ENCODE measurements at regions not wholly inside any gene's neighbourhood (a gene's known extent, or its start where the extent isn't known, plus 50 kb on each side); places are given as distances from the start of the nearest gene placed in this dataset.

DNA sequence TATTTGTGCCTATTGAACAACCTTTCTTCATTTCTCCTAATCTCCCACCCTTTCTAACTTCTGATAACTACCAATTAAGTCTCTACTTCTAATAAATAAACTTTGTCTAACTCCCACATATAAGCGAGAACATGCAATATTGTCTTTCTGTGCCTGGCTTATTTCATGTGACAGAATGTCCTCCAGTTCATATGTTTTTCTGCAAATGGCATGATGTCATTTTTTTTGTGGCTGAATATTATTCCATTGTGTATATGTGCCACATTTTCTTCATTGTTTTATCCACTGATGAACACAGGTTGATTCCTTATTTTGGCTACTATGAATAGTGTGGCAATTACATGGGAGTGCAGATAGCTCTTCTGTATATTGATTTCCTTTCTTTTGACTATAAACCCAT lies 1041.5 kb upstream of the MANEA start:
- no peak for DNase-seq (ENCODE audit: low read depth)

DNA sequence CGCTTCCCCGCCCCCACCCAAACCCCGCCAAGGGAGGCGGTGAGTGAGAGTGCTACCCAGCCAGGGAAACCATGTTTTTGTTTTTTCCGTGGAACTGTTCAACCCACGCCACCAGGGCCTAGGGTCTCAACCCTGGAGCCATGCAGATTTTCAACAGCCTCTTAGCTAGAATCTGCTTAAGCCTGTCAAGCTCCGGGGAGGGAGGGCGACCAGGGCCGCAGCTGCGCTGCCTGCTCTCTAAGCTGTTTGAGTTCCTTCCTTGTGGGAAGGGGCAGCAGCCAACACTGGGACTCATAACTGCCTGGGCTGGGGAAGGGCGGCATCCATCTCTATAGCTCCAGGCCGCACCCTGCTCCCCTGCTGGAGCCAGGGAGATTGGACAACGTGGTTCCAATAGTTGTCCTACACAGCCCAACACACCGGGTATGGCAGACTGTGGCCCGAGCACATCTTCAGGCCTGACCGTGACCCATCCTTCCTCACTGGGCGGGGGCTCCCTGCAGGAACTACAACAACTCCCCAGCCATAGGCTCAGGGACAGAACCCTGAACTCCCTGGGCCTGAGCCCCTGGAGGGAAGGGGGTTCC lies 1065.7 kb upstream of the MANEA start:
- no peak for DNase-seq (ENCODE audit: low read depth)

DNA sequence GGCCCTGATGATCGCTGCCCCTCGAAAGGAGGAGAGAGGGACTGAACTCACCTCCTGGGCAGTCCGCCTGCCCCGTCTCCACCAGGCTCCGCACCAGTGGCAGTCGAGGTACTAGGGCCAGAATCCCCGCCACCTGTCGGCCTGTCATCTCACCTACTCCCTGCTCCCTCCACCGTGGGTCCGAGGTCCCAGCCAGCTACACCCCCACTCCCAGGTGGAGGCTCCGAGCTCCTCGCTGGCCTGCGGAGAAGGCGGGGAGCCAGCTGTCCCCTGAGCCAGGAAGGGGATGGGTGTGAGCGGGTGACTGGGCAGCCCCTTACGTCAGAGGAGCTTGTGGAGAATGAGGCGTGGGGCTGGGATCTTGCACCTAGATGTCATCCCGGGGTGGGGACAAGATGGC lies 1066.5 kb upstream of the MANEA start:
- DNase-seq (ENCODE audit: low read depth), result no peak

GRCh38 chr6:94501516-94501915 lies 1075.8 kb upstream of the MANEA start:
- peak; percentile 50 for DNase-seq (ENCODE audit: low read depth)

DNA sequence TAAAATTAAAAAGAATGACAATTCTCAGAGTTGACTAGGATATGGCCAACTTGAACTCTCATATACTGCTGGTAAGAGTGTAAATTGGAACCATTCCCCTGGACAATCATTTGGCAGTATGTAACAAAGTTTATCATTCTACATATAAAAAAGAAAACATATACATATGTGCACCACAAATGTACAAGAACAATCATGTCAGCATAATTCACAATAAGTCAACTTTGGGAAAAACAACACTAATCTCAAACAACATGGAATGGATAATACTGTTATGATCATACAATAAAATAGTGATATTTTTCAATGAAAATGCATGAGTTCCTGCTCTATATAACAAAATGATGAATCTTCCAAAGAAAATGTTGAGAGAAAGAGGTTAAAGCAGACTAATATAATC lies 1078.7 kb upstream of the EPHA7 start:
- DNase-seq (ENCODE audit: low read depth), result no peak

DNA sequence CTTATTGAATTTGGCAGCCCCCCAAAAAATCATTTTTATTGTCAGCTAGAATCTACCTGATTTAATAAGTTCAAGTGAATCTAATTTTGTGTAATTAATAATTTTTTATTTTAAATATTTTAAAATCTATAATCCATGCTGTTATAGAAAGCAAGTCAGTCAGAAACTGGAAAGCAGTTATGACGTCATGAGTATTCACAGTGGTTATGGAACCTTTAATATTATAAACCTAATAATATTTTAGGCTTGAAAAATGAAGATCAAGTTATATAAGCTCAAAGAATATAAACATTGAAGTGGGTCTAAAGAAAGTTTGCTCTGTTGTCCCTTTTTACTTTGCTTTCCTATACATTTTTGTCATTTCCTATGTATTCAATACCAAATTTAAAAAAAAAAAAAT lies 1075.1 kb upstream of the EPHA7 start:
- DNase-seq (ENCODE audit: low read depth), result no peak

- no peak for DNase-seq (ENCODE audit: low read depth)
Observed at GRCh38 chr6:94487371-94487770, 1068.0 kb upstream of the EPHA7 start.

DNA sequence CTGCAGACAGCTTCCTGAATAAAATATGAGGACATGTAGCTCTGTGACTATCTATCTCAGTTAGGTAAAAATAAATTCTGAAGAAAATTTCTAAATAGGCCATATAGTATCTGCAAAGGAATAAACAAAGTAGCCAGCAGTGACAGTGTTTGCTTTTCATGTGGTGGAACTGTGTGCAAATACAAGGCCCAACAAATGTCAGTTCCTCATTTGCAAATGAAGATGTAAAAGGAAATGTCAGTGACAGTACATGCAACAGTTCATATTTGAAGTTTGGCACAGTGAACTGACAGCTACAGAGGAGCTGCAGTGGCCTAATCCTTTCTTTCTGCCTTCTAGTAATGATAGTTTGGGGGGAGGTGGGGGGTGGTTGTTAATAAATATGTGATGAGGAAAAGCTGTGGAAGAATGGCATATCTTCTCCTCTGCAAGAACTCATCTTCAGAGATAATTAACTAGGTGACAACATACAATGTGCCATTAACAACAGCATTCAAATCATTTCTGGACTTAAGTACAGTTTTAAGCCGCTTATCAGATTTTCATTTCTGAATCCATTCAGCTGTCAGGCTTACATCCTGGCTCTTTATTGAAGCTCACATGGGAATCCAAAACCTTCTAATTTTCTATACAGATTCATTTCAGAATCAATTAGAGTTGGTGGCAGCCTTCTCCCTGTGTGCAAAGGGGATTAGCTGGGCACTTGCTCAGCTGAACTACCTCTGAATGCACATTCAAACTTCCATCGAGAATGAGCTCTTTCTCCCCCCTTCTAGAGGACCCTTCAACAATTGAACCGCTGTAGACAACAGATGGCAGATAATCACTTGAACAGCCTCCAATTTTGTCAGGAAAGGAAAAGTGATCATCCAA lies 1059.0 kb upstream of the EPHA7 start:
- no peak for DNase-seq (ENCODE audit: low read depth)

DNA sequence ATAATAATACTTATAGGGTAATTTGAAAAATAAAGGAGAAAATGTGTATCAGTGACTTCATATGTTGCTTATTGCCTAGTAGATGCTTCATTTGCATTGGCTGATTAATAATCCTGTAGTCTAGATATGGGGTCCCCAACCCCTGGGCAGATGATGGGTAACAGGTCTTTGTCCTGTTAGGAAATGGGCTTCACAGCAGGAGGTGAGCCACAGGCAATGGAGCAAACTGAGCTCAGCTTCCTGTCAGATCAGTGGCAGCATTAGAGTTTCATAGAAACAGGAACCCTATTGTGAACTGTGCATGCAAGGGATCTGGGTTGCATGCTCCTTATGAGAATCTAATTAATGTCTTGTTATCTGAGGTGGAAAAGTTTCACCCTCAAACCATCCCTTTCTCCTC lies 1049.5 kb upstream of the EPHA7 start:
- no peak for DNase-seq (ENCODE audit: low read depth)

- DNase-seq (ENCODE audit: low read depth), result no peak
Observed at GRCh38 chr6:94464018-94464510, 1044.7 kb upstream of the EPHA7 start.

DNA sequence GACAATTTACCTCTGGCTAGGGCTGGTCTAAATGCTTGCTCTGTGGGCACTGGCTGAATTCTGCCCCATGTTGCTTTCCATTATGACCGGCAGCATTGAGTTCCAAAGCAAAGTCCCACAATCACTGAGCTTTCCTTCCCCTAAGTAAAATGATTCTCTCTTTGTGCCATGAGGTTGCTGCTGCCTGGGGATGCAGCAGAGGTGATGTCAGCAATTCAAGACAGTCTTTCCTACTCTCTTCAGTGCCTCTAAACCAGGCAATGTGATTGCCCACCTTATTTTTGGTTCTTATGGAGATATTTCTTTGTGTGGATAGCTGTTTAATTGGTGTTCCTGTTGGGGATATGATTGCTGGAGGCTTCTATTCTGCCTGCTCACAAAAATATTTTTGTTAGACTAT lies 1043.9 kb upstream of the EPHA7 start:
- DNase-seq (ENCODE audit: low read depth), result no peak

DNA sequence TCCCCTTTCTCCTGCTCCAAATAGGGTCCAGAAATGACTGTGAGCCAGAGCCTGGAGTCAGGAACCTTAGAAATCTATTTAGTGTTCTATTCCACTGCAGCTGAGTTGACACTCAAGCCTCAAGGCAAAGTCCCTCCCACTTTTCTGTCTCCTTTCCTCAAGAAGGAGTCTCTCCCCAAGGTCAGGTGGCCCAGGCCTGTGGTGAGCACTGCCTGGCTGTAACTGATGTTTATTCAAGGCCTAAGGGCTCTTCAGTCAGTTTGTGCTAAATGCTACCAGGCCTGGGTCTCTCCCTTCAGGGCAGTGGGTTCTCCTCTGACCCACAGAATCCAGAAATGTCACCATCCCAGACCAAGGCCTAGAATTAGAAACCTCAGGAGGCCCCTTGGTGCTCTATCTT lies 1042.9 kb upstream of the EPHA7 start:
- no peak for DNase-seq (ENCODE audit: low read depth)

DNA sequence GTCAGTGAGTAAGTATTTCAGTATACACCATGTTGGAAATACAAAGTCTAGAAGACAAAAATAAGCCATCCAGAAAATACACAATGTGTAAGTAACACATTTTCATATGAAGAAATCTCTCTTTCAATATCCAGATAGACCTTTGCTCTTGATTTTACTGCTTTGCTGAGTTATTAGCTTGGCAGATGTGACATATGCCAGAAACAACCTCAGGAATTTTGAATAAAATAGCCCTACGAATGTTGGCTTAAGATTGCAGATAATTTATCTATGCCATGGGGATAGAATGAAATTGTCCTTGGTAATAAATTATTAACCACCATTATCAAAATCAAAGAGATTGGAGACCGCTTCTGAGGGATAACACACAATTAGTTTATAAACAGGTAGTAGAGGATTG lies 1036.9 kb upstream of the EPHA7 start:
- DNase-seq (ENCODE audit: low read depth), result no peak

DNA sequence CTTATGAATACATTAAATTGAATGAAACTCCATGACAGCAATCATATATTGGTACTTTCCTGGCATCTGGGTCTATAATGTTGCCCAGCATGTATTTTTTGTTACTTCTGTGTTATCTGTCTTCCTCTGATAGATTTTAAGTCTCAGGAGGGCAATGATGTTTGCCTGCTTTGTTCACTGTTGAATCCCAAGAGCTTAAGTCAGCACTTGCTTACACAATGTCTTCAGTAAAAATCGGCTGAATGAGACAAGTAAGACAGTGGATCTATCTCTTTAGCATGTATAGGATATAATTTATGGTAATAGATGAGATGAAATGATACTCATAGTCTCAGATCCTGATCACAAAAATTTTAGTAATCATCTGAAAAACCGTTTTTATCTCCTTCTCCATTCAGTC lies 1034.9 kb upstream of the EPHA7 start:
- DNase-seq (ENCODE audit: low read depth), result no peak

- no peak for DNase-seq (ENCODE audit: low read depth)
Observed at GRCh38 chr6:94446120-94446519, 1026.8 kb upstream of the EPHA7 start.

DNA sequence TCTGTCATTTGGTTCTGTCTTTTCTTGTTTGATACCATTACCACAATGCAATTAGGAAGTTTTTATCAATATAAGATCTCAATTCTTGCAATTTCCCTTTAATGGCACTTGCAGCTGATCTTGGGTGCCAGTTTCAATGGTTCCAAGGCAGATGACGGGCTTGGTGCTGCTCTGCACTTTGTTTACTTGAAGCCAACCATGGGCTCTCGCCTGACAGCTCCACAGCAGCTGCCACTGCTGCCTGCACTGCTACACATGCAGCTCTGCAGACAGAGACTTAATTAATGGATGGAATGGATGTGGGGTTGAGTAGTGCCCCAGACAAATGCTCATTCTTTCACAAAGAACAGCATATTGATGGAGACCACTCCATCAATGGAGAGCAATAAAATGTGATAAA lies 1024.3 kb upstream of the EPHA7 start:
- DNase-seq (ENCODE audit: low read depth), result no peak

GRCh38 chr6:94424692-94425091 lies 1005.3 kb upstream of the EPHA7 start:
- no peak for DNase-seq (ENCODE audit: low read depth)

- no peak for DNase-seq (ENCODE audit: low read depth)
Observed at GRCh38 chr6:94417363-94417762, 998.0 kb upstream of the EPHA7 start.

GRCh38 chr6:94414041-94414440 lies 994.7 kb upstream of the EPHA7 start:
- no peak for DNase-seq (ENCODE audit: low read depth)

- no peak for DNase-seq (ENCODE audit: low read depth)
Observed at GRCh38 chr6:94401311-94401710, 982.0 kb upstream of the EPHA7 start.

DNA sequence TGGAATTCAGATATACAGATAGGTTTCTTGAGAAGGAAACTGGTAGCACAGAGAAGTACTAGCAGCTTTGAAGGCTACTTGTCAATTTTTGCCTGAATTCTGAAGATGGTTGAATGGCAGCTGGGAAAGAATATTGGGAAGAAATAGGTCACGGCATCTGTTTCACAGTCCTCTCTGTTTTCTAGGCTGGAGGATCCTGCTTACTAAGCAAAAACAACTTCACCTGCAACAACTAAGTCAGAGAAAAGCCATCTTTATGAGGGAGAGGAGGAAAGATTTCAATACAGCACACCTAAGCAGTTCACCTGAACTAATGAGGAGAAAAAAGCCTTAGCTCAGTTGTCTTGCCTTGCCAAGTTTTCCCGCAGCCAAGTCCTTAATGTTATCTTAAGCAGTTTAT lies 975.5 kb upstream of the EPHA7 start:
- DNase-seq (ENCODE audit: low read depth), result no peak

DNA sequence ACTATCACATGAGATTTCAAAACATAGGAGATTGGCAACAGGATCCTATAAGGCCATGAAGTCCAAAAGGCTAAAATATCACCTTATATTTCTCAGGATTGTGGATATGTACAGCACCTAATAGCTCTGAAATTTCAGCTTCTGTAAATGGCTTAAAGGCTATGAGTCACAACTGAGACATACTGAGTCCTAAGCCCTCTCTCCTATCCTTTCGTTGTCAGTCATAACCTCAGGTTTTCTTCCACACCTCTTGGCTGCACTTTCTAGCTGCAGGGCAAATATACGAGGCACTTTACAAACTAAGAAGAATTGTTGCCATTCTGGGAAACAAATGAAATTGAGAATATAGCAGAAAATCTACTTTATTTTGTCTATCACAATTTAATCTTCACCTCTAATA lies 969.9 kb upstream of the EPHA7 start:
- no peak for DNase-seq (ENCODE audit: low read depth)

- DNase-seq (ENCODE audit: low read depth), result no peak
Observed at GRCh38 chr6:94377835-94378234, 958.5 kb upstream of the EPHA7 start.

- DNase-seq (ENCODE audit: low read depth), result no peak
Observed at GRCh38 chr6:94376876-94377275, 957.5 kb upstream of the EPHA7 start.

All from non-pigmented ciliary epithelial cell (primary cell).